H9 (cell line): ENCODE measurements at regions not wholly inside any gene's neighbourhood (a gene's known extent, or its start where the extent isn't known, plus 50 kb on each side); places are given as distances from the start of the nearest gene placed in this dataset.

Source experiments
- DNase-seq: peaks from one replicate; pipeline ENCODE4 v3.0.0-alpha.2; 2017
- H2AFZ ChIP-seq: one replicate; pipeline ENCODE4 v1.6.1; 2013; ENCODE audit warnings: mild to moderate bottlenecking, low read length, control low read depth, moderate library complexity
- H2AK5ac ChIP-seq: 2 replicates; pipeline ENCODE4 v1.6.1; 2013; ENCODE audit warnings: low read length, control low read depth, mixed read lengths; ENCODE audit not compliant: insufficient read length
- H2BK120ac ChIP-seq: one replicate; pipeline ENCODE4 v1.6.1; 2013; ENCODE audit warnings: low read depth, mild to moderate bottlenecking, low read length, control low read depth, inconsistent platforms; ENCODE audit not compliant: poor library complexity, severe bottlenecking
- H2BK12ac ChIP-seq: 2 replicates; pipeline ENCODE4 v1.6.1; 2013; ENCODE audit warnings: low read length, control low read depth, mixed read lengths, low read depth; ENCODE audit not compliant: insufficient read length
- H2BK15ac ChIP-seq: 2 replicates; pipeline ENCODE4 v1.6.1; 2013; ENCODE audit warnings: low read depth, low read length, control low read depth
- H2BK20ac ChIP-seq: one replicate; pipeline ENCODE4 v1.6.1; 2013; ENCODE audit warnings: low read depth, mild to moderate bottlenecking, low read length, control low read depth, inconsistent platforms; ENCODE audit not compliant: poor library complexity, severe bottlenecking
- H2BK5ac ChIP-seq: 2 replicates; pipeline ENCODE4 v1.6.1; 2013; ENCODE audit warnings: low read length, control low read depth, mixed read lengths; ENCODE audit not compliant: insufficient read length
- H3K14ac ChIP-seq: 2 replicates; pipeline ENCODE4 v1.6.1; 2013; ENCODE audit warnings: low read length, control low read depth; ENCODE audit not compliant: insufficient read depth
- H3K18ac ChIP-seq: 2 replicates; pipeline ENCODE4 v1.6.1; 2013; ENCODE audit warnings: low read depth, mild to moderate bottlenecking, mixed read lengths, low read length, control low read depth; ENCODE audit not compliant: insufficient read length
- H3K23ac ChIP-seq: 2 replicates; pipeline ENCODE4 v1.6.1; 2013; ENCODE audit warnings: low read length, control low read depth, mixed read lengths, low read depth; ENCODE audit not compliant: insufficient read length
- H3K23me2 ChIP-seq: 2 replicates; pipeline ENCODE4 v1.6.1; 2013; ENCODE audit warnings: low read depth, mild to moderate bottlenecking, mixed read lengths, low read length, control low read depth; ENCODE audit not compliant: insufficient read length, poor library complexity, severe bottlenecking
- H3K27ac ChIP-seq: 2 replicates; pipeline ENCODE4 v1.5.1; 2013; ENCODE audit warnings: low read length, control low read depth, mixed read lengths, low read depth; ENCODE audit not compliant: insufficient read length
- H3K27me3 ChIP-seq: 2 replicates; pipeline ENCODE4 v1.6.1; 2013; ENCODE audit warnings: low read length, control low read depth, inconsistent platforms; ENCODE audit not compliant: insufficient read depth
- H3K4ac ChIP-seq: 2 replicates; pipeline ENCODE4 v1.6.1; 2013; ENCODE audit warnings: low read depth, mild to moderate bottlenecking, control low read depth, inconsistent platforms, low read length, moderate library complexity
- H3K4me1 ChIP-seq: 2 replicates; pipeline ENCODE4 v1.6.1; 2013; ENCODE audit warnings: low read length, control low read depth, inconsistent platforms; ENCODE audit not compliant: insufficient read depth
- H3K4me2 ChIP-seq: 2 replicates; pipeline ENCODE4 v1.6.1; 2013; ENCODE audit warnings: low read length, control low read depth, mixed read lengths; ENCODE audit not compliant: insufficient read length, insufficient read depth
- H3K56ac ChIP-seq: 2 replicates; pipeline ENCODE4 v1.6.1; 2013; ENCODE audit warnings: low read depth, mild to moderate bottlenecking, mixed read lengths, low read length, control low read depth; ENCODE audit not compliant: insufficient read length
- H3K79me1 ChIP-seq: 2 replicates; pipeline ENCODE4 v1.6.1; 2013; ENCODE audit warnings: low read depth, mild to moderate bottlenecking, moderate library complexity, low read length, control low read depth, inconsistent platforms; ENCODE audit not compliant: insufficient read depth, poor library complexity, severe bottlenecking
- H3K79me2 ChIP-seq: 2 replicates; pipeline ENCODE4 v1.6.1; 2013; ENCODE audit warnings: low read length, control low read depth, inconsistent platforms; ENCODE audit not compliant: insufficient read depth
- H3K9ac ChIP-seq: 2 replicates; pipeline ENCODE4 v1.6.1; 2013; ENCODE audit warnings: low read length, control low read depth, mixed read lengths; ENCODE audit not compliant: insufficient read length; ENCODE audit errors: extremely low read depth
- H3K9me3 ChIP-seq: one replicate; pipeline ENCODE4 v1.6.1; 2013; ENCODE audit warnings: low read depth, low read length, inconsistent platforms; ENCODE audit not compliant: control insufficient read depth
- H3T11ph ChIP-seq: one replicate; pipeline ENCODE4 v1.6.1; 2013; ENCODE audit warnings: mild to moderate bottlenecking, low read length, control low read depth, inconsistent platforms
- H4K20me1 ChIP-seq: one replicate; pipeline ENCODE4 v1.6.1; 2013; ENCODE audit not compliant: control insufficient read depth, insufficient read length, insufficient read depth
- H4K5ac ChIP-seq: 2 replicates; pipeline ENCODE4 v1.6.1; 2013; ENCODE audit warnings: low read depth, mild to moderate bottlenecking, mixed read lengths, low read length, control low read depth; ENCODE audit not compliant: insufficient read length
- H4K8ac ChIP-seq: replicated peaks from 2 replicates; pipeline ENCODE4 v1.6.1; 2013; ENCODE audit warnings: low read length, control low read depth, mixed read lengths, low read depth; ENCODE audit not compliant: insufficient read length
- H4K91ac ChIP-seq: 2 replicates; pipeline ENCODE4 v1.6.1; 2013; ENCODE audit warnings: low read depth, mild to moderate bottlenecking, moderate library complexity, mixed read lengths, low read length, control low read depth; ENCODE audit not compliant: insufficient read length
- H3K27ac Mint-ChIP-seq, 3 experiments: 2 replicates in 2 of 3; 3 replicates in 1 of 3; pipeline ENCODE4 v1.8.0; 2020 to 2021; ENCODE audit warnings: mixed read lengths in 3 of 3, mild to moderate bottlenecking in 1 of 3, moderate library complexity in 1 of 3
- H3K27me3 Mint-ChIP-seq: 2 replicates; pipeline ENCODE4 v1.8.0; 2021; ENCODE audit warnings: low read depth, mild to moderate bottlenecking, moderate library complexity, mixed read lengths
- H3K36me3 Mint-ChIP-seq, 3 experiments: 2 replicates in 2 of 3; 3 replicates in 1 of 3; pipeline ENCODE4 v1.8.0; 2020 to 2021; ENCODE audit warnings: low read depth in 3 of 3, mixed read lengths in 3 of 3; ENCODE audit not compliant: insufficient read depth in 1 of 3
- H3K4me1 Mint-ChIP-seq, 2 experiments: 2 replicates each; pipeline ENCODE4 v1.8.0; 2020; ENCODE audit warnings: mixed read lengths in 2 of 2
- H3K4me3 Mint-ChIP-seq, 2 experiments: 2 replicates in 1 of 2; 3 replicates in 1 of 2; pipeline ENCODE4 v1.8.0; 2020 to 2021; ENCODE audit warnings: mild to moderate bottlenecking in 2 of 2, mixed read lengths in 2 of 2, moderate library complexity in 1 of 2
- H3K9me3 Mint-ChIP-seq, 2 experiments: 2 replicates in 1 of 2; 3 replicates in 1 of 2; pipeline ENCODE4 v1.8.0; 2020; ENCODE audit warnings: mild to moderate bottlenecking in 2 of 2, mixed read lengths in 2 of 2, moderate library complexity in 1 of 2
- WGBS: extraction: QIAGEN DNeasy Blood & Tissue Kit; methylation state at CpG from one replicate; pipeline ENCODE4 v1.1.7; 2013; ENCODE audit warnings: missing lambda C conversion rate, low lambda C conversion rate, mixed read lengths; ENCODE audit not compliant: insufficient read length; ENCODE audit errors: extremely low coverage; 5-methylcytosine and 5-hydroxymethylcytosine counted together
- TF ChIP-seq, protein P1 (sequence below): fragments of 200-600 bp; sonication (generic); conservative IDR thresholded peaks from 3 replicates; pipeline ENCODE4 v1.8.0; 2021; ENCODE audit warnings: antibody characterized with exemption, mild to moderate bottlenecking

DNA sequence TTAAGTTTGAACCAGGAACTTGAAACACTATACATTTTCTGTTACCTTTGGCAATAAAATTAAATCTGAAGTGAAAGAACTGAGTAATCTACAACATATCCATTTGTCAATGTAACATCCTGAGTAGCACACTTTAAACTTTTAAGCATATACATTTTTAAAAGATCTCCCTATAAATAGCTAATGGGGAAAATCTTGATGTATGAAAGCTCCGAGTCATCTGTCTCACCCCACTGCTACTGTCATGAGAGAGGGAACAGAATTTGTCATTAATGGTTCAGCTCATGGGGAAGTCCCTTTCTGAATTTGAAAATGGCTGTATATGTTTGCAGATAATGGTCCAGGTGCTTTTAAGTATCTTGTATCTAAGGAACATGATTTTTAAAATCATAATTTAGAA lies 55.2 kb upstream of the NOX3 start:
- Histone ChIP-seq H3K27me3 (no peaks in the 10 kb centered on the region), H3K23me2 (no peaks in the 10 kb centered on the region), H2BK5ac (no peak overlapping the region), H3K23ac (no peak overlapping the region), H4K8ac (no peak overlapping the region), H2BK12ac (no peak overlapping the region), H3K79me1 (no peaks in the 10 kb centered on the region), H2BK15ac (no peak overlapping the region), H3K9ac (no peak overlapping the region), H3K56ac (no peak overlapping the region), H3K4ac (no peak overlapping the region), H2AK5ac (no peak overlapping the region), H4K20me1 (no peaks in the 10 kb centered on the region), H3K79me2 (no peaks in the 10 kb centered on the region), H3K4me2 (no peak overlapping the region), H3T11ph (no peak overlapping the region), H3K14ac (no peak overlapping the region), H4K91ac (no peak overlapping the region), H3K4me1 (no peaks in the 10 kb centered on the region), H3K18ac (no peak overlapping the region), H2AFZ (no peak overlapping the region), H3K9me3 (no peaks in the 10 kb centered on the region), H2BK120ac (no peak overlapping the region), H2BK20ac (no peak overlapping the region), H3K27ac (no peak overlapping the region), H4K5ac (no peak overlapping the region)
- Mint-ChIP-seq H3K9me3 (peaks cover 5 to 9% of the 10 kb centered on the region in 2 experiments), H3K36me3 (peaks cover 2 to 10% (median 4%) of the 10 kb centered on the region in 3 experiments; a peak in 5 of 7 replicates), H3K27me3 (no peaks in the 10 kb centered on the region; the same call in 1 of the 2 replicates), H3K4me1 (no peaks in the 10 kb centered on the region), H3K4me3 (no peak overlapping the region), H3K27ac (no peak overlapping the region)
- TF ChIP-seq, protein P1, sequence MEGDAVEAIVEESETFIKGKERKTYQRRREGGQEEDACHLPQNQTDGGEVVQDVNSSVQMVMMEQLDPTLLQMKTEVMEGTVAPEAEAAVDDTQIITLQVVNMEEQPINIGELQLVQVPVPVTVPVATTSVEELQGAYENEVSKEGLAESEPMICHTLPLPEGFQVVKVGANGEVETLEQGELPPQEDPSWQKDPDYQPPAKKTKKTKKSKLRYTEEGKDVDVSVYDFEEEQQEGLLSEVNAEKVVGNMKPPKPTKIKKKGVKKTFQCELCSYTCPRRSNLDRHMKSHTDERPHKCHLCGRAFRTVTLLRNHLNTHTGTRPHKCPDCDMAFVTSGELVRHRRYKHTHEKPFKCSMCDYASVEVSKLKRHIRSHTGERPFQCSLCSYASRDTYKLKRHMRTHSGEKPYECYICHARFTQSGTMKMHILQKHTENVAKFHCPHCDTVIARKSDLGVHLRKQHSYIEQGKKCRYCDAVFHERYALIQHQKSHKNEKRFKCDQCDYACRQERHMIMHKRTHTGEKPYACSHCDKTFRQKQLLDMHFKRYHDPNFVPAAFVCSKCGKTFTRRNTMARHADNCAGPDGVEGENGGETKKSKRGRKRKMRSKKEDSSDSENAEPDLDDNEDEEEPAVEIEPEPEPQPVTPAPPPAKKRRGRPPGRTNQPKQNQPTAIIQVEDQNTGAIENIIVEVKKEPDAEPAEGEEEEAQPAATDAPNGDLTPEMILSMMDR, result no peak
- no CpG with 5 or more reads among the region's 1 CpG for WGBS
- DNase-seq, result no peak
